Stimulated activated CD4-positive, alpha-beta T cell treated with anti-CD3 and anti-CD28 coated beads, Interleukin-2, amount 100 ng/mL, for 24 hours (primary cell): ENCODE measurements at regions not wholly inside any gene's neighbourhood (a gene's known extent, or its start where the extent isn't known, plus 50 kb on each side); places are given as distances from the start of the nearest gene placed in this dataset.
"Not testable (repeated sequence)": the region's sequence is repeated elsewhere in the genome, so short reads cannot be mapped to it uniquely, and the experiment has no call there.

Experiments used
- DNase-seq, 2 donors: peaks; one replicate each; pipeline ENCODE4 v3.0.0-alpha.2; 2020

DNA sequence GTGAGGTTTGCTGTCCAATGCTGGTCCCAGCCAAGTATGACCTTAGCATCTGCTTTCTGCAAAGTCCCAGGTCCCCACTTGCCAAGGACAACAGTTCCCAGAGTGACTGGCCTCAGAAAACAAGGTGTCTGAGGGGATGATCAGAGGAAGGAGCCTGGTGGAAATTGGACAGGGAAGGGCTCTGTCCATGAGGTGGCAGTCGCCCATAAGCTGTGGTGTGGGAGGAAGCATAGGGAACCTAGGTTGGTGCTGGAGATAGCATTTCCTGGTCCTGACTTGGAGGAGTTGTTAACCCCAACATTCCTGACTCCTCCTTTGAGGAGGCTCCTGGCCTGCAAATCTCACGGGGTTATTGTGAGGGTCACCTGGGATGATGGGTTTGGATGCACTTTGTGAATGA is 77.8 kb downstream of the LIMS4 start:
- not testable (repeated sequence) for DNase-seq

DNA sequence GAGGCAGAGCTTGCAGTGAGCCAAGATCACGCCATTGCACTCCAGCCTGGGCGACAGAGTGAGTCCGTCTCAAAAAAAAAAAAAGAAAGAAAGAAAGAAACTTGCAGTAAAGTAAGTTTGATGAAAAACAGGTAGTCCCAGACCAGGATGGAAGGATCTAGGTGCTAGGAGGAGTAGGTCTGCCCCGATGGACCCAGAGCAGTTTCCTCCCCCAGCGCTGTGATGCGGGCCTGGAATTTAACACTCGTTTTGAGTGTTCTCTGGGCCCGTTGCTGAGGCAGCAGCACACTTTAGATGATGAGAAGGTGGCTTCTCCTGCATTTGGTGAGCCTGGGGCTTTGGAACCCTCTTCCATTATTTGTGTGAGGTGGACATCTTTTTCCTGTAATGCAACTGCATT is 80.2 kb downstream of the LIMS4 start:
- not testable (repeated sequence) for DNase-seq

DNA sequence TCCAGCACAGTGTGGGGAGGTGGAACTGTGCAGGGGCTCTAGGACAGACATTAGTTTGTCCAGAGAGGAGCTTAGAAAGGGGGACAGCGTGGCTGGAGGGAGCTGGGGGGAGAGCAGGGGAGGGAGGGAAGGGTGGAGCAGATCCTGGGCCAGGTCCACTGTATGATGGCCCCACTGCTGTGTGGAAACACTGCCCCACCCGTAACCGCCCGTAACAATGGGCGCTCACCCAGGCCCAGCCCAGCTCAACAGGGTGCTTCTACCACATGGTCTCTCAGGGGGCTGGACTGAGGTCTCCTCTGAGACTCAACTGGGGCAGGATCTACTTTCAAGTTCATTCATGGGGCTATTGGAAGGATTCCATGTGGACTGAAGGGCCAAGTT is 81.6 kb downstream of the LIMS4 start:
- DNase-seq, result not testable (repeated sequence)

DNA sequence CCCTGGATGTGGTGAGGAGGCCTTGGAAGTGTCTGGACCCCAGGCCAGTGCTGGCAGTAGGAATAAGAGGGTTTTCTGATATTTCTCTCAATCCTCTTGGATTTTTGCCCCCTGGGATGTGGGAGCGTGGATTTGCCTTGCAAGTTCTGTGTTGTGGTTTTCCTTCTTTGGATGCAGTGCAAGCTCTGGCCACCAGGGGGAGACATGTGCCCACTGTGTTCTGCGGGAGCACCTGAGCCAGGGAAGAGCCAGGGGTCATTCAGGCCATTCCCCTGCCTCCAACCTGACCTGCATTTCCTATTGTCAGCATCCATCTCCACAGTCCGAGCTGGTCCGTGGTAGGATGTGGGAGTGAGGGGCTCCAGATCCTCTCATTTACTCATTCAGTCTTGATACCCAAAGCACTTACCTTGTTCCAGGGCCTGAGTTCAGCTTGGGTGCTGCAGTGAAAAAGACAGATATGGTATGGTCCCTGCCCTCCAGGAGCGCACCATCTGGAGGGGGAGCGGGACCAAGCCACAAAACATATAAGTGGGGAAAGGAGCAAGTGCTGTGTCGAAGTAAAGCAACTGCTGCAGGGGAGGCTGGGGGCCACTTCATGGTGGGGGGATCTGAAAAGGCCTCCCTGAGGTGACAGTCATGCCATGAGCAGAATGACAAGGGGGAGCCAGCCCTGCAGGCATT is 82.1 kb downstream of the LIMS4 start:
- not testable (repeated sequence) for DNase-seq

DNA sequence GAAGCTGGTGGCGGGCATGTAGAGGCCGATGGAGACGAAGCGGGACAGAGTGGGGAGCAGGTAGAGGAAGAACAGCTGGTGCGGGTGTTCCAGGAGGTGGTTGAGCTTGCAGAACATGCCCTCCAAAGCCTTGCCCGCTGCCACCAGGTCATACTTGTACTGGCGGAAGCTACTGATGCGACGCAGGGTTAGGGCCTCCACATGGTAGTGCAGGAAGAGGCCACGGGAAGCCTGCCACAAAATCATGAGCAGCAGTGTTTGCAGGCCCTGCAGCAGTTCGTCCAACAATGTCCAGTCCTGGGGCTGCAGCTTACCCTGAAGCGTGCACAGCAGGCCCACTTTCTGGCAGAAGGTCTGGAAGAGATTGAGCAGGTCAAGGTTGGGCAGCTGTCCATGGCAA is 85.6 kb downstream of the LIMS4 start:
- not testable (repeated sequence) for DNase-seq

DNA sequence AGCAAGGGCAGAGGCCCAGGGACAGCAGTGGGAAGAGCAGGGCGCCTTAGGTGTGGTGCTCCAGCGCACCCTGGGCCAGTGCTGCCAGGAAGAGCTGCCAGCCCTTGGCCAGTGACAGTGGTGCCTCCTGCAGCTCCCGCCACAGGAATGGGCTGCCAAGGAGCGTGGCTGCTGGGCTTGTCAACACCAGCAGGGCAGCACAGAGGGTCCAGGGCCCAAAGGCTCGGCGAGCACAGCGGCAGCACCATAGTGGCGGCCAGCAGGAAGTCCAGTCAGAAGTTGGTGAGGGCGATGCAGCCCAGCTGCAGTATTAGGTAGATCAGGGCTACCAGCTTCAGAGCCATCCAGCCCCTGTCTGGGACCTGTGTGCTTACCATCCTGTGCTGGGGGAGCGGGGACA is 86.1 kb downstream of the LIMS4 start:
- not testable (repeated sequence) for DNase-seq

DNA sequence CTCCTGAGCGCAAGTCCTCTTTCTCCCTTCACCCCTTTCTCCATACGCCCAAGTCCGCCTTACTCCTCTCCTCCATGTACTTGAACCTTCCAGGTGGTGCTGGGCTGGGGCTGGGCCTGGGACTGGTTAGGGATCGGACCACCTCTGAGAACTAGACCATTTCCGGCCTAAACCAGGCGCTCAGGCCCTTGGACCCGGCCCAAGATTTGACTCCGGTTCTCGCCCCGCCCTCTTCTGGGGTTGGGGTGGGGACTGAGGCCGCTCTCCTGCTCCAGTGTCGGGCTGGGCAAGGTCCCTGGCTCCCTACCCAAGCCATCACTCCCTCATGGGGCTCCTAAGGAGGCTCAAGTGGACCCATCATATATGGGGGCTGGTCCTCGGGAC is 87.9 kb downstream of the LIMS4 start:
- not testable (repeated sequence) for DNase-seq

DNA sequence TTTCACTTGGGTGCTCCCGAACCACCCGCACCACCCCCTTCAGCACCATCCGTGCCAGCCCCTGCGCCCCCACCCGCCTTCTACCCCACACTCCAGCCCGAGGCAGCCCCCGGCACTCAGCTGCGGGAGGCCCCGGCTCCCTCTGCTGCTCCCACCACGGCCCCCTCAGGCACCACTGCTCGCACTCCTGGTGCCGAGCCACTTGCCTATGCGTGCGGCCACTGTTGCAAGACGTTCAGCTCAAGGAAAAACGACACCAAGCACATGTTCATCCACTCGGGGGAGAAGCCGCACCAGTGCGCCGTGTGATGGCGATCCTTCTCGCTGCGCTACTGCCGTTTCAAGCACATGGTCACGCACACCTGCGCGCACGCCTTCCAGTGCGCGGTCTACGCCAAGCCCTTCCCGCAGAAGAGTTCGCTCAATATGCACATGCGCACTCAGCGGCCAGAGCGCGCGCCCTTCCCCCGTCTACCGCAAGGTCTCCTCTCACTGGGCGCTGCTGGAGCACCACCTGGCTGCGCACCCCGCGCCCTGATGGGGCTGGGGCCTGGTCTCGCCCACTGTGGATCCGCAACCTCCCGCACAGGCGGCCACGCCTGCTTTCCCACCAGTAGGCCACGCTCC is 88.4 kb downstream of the LIMS4 start:
- DNase-seq, result not testable (repeated sequence)

DNA sequence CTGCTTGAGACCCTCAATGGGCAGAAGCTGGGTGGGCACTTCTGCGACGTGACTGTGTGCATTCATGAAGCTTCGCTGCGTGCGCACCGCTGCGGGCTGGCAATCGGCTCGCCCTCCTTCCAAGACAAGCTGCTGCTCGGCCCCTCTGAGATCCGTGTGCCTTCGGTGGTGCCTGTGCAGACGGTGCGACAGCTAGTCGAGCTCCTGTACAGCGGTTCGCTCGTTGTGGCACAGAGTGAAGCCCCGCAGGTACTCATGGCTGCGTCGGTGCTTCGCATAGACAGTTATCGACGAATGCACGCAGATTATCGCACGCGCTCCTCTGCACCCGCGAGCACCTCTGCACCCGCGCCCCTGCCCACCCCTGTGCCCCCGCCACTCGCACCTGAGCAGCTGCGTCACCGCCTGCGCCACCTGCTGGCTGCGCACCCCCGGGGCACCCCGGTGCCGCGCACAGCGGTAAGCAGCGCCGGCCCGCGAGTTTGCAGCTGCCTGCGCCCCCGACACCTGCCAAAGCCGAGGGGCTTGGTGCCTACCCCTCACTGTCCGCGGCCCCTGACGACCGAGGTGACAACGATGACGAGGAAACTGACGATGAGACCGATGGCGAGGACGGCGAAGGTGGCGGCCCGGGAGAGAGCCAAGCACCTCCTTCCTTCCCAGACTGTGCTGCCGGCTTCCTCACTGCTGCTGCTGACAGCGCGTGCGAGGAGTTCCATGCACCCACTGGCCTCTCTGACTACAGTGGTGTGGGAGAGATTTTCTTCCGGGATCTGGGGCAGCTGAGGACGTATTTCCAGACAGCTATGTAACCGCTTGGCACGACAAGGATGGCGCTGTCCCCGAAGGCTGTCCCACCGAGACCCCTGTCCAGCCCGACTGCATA is 89.2 kb downstream of the LIMS4 start:
- DNase-seq, result not testable (repeated sequence)

DNA sequence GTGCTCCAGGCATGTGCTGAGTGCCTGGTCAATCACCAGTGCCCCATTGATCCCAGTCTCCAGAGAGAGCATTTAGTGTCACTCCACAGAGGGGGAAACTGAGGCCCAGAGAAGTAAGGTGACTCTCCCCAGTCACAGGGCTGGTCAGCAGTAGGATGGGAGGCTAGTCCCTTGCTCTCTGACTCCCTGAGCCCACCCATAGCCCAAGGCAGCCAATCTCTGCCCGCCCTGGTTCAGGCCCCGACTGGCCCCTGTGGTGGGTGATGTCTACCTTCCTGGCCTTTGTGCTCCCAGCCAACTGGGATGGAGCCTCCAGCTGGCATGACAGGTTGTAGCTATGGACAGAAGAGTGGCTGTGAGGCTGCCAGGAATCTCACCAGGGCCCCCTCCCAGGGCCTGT is 99.1 kb downstream of the LIMS4 start:
- DNase-seq, result not testable (repeated sequence)

DNA sequence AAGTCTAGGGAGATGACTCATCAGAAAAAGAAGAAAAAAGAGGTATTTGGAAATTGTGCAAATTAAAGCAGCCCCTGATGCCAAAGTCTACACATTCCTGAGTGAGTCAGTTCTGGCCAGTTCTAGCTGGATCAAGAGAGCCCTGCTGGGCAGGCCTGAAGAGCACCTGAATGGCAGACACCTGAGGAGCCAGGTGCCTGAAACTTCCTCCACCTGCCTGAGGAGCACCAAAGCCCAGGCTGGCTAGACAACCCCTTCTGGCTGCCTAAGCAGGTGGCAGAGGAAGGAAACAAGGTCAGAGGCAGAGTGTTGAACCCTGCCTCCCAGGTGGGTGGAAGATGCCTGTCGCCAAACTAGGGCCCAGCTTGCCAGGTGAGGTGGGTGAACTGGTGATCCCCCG is 101.0 kb downstream of the LIMS4 start:
- DNase-seq, result not testable (repeated sequence)

DNA sequence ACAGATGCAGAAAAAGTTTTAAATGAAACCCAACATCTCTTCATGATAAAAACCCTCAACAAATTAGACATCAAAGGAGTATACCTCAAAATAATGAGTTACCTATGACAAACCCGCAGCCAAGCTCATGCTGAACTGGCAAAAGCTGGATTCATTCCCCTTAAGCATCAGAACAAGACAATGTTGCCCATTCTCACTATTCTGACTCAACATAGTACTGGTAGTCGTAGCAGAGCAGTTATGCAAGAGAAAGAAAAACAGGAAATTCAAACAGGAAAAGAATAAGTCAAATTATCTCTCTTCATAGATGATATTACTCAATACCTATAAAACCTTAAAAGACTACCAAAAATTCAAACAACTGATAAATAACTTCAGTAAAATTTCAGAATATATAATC is 115.0 kb downstream of the LIMS4 start:
- DNase-seq, result not testable (repeated sequence)

DNA sequence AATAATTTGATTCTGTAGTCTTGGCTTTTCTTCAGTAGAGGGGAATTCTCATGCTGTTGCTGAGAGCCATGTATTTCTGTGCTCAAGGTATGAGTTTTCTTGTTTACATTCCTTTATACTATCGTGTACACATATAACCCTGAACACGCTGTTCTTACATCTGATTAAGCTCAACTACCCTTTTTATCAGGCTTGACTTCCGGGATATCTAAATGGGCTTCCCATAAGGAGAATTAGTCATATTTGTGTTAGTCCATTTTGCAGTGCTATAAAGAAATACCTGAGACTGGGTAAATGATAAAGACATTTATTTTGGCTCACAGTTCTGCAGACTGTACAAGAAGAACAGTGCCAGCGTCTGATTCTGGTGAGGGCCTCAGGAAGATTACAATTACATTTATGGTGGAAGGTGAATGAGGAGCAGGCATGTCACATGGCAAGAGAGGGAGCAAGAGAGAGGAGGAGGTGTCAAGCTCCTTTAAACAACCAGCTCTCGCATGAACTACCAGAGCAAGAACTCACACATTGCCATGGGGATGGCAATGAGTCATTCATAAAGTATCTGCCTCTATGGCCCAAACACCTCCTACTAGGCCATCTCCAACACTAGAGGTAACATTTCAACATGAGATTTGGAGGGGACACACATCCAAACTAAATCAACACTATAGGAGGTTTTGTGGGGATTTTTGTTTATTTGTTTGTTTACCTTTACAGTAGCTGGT is 118.2 kb downstream of the LIMS4 start:
- not testable (repeated sequence) for DNase-seq

DNA sequence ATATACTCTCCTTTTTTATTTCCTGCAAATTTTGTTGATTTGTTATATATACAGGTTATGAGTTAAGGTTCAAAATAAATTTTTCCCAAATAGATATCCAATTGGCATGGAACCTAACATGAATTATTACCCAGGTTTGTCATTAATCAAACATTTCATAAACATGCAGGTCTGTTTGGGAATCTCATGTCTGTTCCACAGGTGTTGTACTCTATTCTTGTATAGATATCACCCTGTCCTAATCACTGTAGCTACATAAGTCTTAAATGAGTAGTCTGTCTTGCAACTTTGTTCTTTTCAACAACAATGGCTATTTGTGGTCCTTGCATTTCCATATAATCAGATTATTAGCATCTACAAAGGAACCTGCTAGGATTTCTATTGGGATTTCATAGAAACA is 121.9 kb downstream of the LIMS4 start:
- DNase-seq, result not testable (repeated sequence)

DNA sequence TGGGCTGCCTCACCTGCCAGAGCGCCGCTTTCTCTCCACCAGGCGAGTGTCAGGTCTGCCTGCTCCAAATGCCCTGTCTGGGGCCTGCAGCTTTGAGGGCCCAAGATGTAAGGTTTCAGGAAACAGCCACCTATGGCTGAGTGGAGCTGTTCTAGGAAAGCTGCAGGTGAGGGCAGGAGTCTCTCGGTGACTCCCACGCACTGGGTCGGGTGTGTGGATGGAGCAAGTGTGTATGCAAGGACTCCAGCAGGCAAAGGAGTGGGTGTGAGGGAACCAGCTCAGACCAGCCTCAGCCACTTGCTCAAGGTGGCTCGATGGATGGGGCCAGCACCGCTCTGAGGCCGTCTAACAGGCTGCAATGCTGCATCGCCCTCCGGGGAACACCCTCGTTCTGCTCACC is 123.7 kb downstream of the LIMS4 start:
- not testable (repeated sequence) for DNase-seq

DNA sequence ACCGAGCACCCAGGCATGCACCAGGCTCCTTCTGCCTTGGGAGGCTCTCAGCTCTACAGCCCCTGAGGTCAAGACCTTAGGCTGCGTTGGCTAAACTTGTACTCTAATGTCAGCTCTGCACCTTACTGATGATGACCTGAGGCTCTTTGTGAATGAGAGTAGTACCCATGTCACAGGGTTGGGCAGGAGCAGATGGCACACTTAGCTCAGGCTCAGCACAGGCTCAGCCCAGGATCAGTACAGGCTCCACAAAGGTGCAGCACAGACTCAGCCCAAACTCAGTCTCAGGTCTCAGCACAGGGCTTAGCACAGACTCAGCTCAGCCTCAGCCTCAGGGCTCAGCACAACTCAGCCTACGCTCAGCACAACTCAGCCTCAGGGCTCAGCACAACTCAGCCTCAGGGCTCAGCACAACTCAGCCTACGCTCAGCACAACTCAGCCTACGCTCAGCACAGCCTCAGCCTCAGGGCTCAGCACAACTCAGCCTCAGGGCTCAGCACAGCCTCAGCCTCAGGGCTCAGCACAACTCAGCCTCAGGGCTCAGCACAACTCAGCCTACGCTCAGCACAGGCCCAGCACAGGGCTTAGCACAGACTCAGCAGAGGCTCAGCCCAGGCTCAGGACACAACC is 128.1 kb downstream of the LIMS4 start:
- not testable (repeated sequence) for DNase-seq

DNA sequence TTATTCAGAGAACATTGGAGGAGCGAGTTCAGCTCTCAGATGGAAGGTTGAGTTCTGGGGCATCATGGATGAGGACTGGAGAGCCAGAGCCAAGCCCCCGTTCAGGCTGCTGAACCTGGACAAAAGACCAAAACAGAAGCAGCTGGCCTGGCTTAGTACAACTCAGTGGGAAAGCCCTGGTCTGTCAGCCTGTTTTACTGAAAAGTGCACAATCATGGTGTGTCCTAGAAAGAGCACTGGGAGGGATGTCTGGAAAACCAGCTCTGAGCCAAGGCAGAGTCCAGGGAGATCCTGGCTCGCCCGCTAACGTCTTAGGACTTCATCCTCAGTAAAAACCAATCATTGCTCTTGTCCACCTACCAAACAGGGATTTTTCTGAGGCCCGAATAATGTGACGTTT is 129.7 kb upstream of the MTLN start:
- DNase-seq, result not testable (repeated sequence)

DNA sequence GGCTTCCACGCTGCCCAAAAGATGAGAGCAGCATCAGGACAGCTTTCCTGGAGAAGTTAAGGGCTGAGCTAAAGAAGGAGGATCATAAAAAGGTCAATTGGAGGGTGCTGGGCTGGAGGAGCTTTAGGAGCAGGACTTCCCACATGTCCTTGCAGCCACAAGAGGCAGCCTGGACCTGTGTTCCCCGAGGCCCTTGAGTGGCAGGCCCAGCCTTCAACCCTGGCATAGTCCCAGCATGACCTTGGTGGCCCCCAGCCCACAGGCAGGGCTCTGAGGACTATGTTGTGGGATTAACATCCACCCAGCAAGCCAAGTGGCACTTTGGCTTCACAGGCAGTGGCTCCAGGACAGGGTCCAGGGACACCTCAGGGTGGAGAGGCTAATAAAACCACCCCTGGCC is 126.8 kb upstream of the MTLN start:
- DNase-seq, result not testable (repeated sequence)

DNA sequence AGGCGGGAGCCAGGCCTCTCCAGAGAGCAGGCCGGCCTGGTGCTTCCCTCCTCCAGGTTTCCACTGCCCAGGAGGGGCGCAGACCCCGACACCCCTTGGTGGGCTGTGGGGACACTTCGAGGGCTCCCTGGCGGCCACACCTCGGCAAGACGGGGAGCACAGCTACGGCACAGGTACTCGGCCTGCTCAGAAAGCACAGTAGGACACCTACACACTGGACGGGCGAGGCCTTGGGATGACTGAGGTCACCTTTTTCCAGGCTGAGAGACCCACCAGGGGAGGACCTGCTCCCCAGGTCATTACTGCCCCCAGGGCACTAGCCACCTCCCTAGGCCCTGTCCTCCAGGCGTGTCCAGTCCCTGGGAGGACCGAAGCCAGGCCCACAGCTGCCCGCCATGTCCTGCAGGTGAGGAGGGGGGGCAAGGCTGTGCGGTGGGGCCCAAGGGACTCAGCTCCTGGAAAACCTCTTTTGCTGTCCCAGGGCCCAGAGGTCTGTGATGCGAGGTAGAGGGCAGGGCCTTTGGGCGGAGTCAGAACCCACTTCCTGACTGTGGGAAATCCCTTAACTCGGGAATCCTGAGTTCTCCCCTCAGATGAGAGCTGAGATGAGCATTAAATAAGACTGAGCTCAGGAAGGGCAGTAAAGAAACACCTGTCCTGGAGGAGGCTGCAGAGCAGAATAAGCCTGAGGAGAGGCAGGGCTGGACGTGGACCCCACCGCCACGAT is 126.1 kb upstream of the MTLN start:
- DNase-seq, result not testable (repeated sequence)

DNA sequence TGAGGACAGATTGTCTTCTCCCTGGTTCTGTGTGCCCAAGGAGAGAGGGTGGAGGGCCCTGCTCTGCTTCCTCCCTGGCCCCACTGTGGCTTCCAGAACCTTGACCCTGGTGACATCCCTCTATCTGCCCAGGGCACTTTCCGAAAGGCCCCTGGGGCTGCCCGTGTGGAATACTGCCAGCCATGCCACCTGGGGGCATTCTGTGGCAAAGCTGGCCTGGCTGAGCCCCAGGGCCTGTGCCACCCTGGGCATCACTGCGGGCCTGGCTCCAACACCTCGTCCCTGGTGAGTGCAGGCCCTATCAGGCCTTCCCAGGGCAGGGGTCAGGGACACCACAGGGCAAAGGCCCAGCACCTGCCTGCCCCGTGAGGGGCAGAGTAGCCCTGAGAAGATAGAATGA is 123.7 kb upstream of the MTLN start:
- DNase-seq, result not testable (repeated sequence)

DNA sequence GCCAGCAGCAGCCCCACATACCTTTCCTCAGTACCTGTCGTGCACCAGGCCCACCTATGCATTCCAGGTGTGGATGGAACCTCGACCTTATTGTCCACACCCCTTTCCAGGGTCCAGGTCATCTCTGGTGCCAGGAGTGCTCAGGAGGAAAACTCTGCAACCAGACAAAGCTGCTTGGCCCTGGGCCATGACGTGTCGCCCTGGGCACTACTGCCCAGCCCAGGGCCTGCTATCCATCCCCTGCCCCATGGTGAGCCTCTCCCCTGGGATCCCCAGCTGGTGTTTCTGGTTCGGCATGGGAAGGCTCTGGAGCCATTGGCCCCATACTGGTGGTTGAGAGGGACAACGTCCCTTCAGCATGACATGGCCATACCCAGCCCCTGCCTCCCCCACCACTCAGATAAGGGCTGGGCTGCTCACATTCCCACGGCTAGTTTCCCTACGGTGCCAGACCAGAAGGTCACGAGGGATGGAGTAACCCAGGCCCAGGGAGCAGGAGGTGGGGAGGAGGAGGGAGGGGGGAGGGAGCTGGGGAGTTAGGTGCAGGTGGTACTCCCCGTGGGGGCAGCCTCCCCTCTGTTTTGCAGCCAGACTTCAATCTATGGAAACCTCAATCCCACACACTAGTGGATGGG is 123.2 kb upstream of the MTLN start:
- DNase-seq, result not testable (repeated sequence)
